MCF 10A (cell line): ENCODE measurements at regions not wholly inside any gene's neighbourhood (a gene's known extent, or its start where the extent isn't known, plus 50 kb on each side); places are given as distances from the start of the nearest gene placed in this dataset.

ENCODE experiments used
- BruUV-seq: library from RNA; stranded (reverse); fragments of 400-500 nt; replicated peaks from 2 replicates; lab custom pipeline; 2021; lab: Mats Ljungman, UMichigan
- CTCF ChIA-PET: fragments of 300-600 bp; sonication (Branson Sonifier 250); formaldehyde crosslinking; extraction: SDS; loops from one replicate; lab custom pipeline; 2021; ENCODE audit warnings: antibody characterized with exemption, inconsistent platforms; lab: Yijun Ruan, JAX
- POLR2A ChIA-PET: fragments of 300-600, 350-650 bp; sonication (Branson Sonifier 250); formaldehyde crosslinking; extraction: SDS; loops from one replicate; lab custom pipeline; 2020; ENCODE audit warnings: antibody characterized with exemption, inconsistent platforms; lab: Yijun Ruan, JAX
- DNase-seq: peaks from one replicate; pipeline ENCODE4 v3.0.0-alpha.2; 2018; ENCODE audit not compliant: unreplicated experiment
- H3K27ac Mint-ChIP-seq: one replicate; pipeline ENCODE4 v1.8.0; 2022; ENCODE audit warnings: mild to moderate bottlenecking, low read depth, mixed read lengths; ENCODE audit not compliant: unreplicated experiment
- H3K27me3 Mint-ChIP-seq: one replicate; pipeline ENCODE4 v1.8.0; 2022; ENCODE audit warnings: mixed read lengths; ENCODE audit not compliant: insufficient read depth, unreplicated experiment
- H3K36me3 Mint-ChIP-seq: one replicate; pipeline ENCODE4 v1.8.0; 2022; ENCODE audit warnings: mild to moderate bottlenecking, moderate library complexity, mixed read lengths; ENCODE audit not compliant: insufficient read depth, unreplicated experiment
- H3K4me1 Mint-ChIP-seq: one replicate; pipeline ENCODE4 v1.8.0; 2022; ENCODE audit warnings: mixed read lengths; ENCODE audit not compliant: insufficient read depth, unreplicated experiment
- H3K4me3 Mint-ChIP-seq: one replicate; pipeline ENCODE4 v1.8.0; 2022; ENCODE audit warnings: mild to moderate bottlenecking, moderate library complexity, mixed read lengths; ENCODE audit not compliant: unreplicated experiment
- H3K9me3 Mint-ChIP-seq: one replicate; pipeline ENCODE4 v1.8.0; 2022; ENCODE audit warnings: mixed read lengths; ENCODE audit not compliant: unreplicated experiment
- intact Hi-C: fragments of 100-400 bp; cut with micrococcal nuclease; formaldehyde crosslinking; loops from 2 replicates; pipeline ENCODE4 v1.14.1; 2022
- TF ChIP-seq, protein P1 (sequence below): fragments of 200-600 bp; IDR thresholded peaks from one replicate; pipeline ENCODE4 v1.8.0; 2022; ENCODE audit warnings: antibody characterized with exemption, mild to moderate bottlenecking; ENCODE audit not compliant: unreplicated experiment

DNA sequence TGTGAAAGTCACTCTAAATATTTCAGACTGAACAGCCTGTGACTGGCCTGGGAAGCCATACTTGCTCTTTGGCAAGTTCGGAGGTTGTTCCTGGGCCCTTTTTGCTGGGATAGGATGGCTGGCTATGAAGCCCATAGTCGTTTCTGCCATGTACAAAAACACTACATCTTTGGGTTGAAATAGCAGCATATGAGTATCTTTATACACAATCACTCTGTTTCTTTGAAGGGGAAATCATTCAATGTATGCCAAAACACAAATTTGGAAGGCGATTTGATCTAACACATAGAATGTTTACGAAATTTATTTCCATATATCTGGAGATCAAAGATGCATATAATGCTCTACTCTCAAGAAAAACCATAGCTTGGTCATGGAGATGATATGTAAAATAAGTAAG lies 192.9 kb downstream of the SQOR start:
- Mint-ChIP-seq H3K36me3 (no peaks in the 10 kb centered on the region), H3K9me3 (no peaks in the 10 kb centered on the region), H3K27me3 (no peaks in the 10 kb centered on the region), H3K4me1 (no peaks in the 10 kb centered on the region), H3K4me3 (no peak overlapping the region), H3K27ac (no peak overlapping the region)
- BruUV-seq = no TSS peak
- DNase-seq = no peak
- POLR2A ChIA-PET = no interaction called here
- intact Hi-C loops = no loop called here
- CTCF ChIA-PET = interaction anchor here (0.7 kb wide), 1 partner anchor 18 kb away, joined by 3 read pairs; no protein-coding TSS in a partner anchor
- TF ChIP-seq, protein P1, sequence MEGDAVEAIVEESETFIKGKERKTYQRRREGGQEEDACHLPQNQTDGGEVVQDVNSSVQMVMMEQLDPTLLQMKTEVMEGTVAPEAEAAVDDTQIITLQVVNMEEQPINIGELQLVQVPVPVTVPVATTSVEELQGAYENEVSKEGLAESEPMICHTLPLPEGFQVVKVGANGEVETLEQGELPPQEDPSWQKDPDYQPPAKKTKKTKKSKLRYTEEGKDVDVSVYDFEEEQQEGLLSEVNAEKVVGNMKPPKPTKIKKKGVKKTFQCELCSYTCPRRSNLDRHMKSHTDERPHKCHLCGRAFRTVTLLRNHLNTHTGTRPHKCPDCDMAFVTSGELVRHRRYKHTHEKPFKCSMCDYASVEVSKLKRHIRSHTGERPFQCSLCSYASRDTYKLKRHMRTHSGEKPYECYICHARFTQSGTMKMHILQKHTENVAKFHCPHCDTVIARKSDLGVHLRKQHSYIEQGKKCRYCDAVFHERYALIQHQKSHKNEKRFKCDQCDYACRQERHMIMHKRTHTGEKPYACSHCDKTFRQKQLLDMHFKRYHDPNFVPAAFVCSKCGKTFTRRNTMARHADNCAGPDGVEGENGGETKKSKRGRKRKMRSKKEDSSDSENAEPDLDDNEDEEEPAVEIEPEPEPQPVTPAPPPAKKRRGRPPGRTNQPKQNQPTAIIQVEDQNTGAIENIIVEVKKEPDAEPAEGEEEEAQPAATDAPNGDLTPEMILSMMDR = no peak

- no TSS peak for BruUV-seq
- Mint-ChIP-seq H3K4me3 (no peak overlapping the region), H3K4me1 (no peaks in the 10 kb centered on the region), H3K27ac (no peak overlapping the region), H3K27me3 (no peaks in the 10 kb centered on the region), H3K9me3 (no peaks in the 10 kb centered on the region), H3K36me3 (no peaks in the 10 kb centered on the region)
- ChIA-PET POLR2A (interaction anchor here (0.6 kb wide), 1 partner anchor 23 kb away, joined by 3 read pairs; no protein-coding TSS in a partner anchor), CTCF (interaction anchor here (0.6 to 1.1 kb wide), 2 partner anchors 66 to 1268 kb away, joined by 3 read pairs; no protein-coding TSS in a partner anchor)
- intact Hi-C loops = no loop called here
- TF ChIP-seq, protein P1 = no peak
- DNase-seq = no peak
Measured at GRCh38 chr15:45829336-45830153, 194.7 kb downstream of the SQOR start.

DNA sequence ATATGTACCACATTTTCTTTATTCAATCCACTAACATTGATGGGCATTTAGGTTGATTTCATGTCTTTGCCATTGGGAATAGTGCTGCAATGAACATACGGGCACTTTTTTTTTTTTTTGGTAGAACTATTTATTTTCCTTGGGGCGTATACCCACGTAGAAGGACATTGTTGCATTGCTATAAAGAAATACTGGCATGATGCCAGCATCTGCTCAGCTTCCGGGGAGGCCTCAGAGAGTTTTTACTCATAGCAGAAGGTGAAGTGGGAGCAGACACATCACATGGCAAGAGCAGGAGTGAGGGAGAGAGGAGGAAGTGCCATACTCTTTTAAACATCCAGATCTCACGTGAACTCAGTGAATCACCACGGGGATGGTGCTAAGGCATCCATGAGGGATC lies 197.0 kb downstream of the SQOR start:
- H3K27me3 Mint-ChIP-seq = no peaks in the 10 kb centered on the region
- CTCF ChIA-PET = interaction anchor here (1.0 kb wide), 1 partner anchor 15 kb away, joined by 5 read pairs; no protein-coding TSS in a partner anchor
- intact Hi-C loops = no loop called here
- no peak overlapping the region for H3K27ac Mint-ChIP-seq
- DNase-seq = no peak
- POLR2A ChIA-PET = no interaction called here
- TF ChIP-seq, protein P1 = no peak
- no peaks in the 10 kb centered on the region for H3K36me3 Mint-ChIP-seq
- no peak overlapping the region for H3K4me3 Mint-ChIP-seq
- BruUV-seq = no TSS peak
- H3K4me1 Mint-ChIP-seq = no peaks in the 10 kb centered on the region
- no peaks in the 10 kb centered on the region for H3K9me3 Mint-ChIP-seq

GRCh38 chr15:45834622-45835021 lies 199.8 kb downstream of the SQOR start:
- Mint-ChIP-seq H3K27ac (no peak overlapping the region), H3K36me3 (no peaks in the 10 kb centered on the region), H3K4me1 (no peaks in the 10 kb centered on the region), H3K4me3 (no peak overlapping the region), H3K27me3 (no peaks in the 10 kb centered on the region), H3K9me3 (no peaks in the 10 kb centered on the region)
- ChIA-PET POLR2A (no interaction called here), CTCF (no interaction called here)
- BruUV-seq = no TSS peak
- TF ChIP-seq, protein P1 = no peak
- DNase-seq = no peak
- intact Hi-C loops = no loop called here
